ENCODE measurements at regions not wholly inside any gene's neighbourhood (a gene's known extent, or its start where the extent isn't known, plus 50 kb on each side); places are given as distances from the start of the nearest gene placed in this dataset.

- TF ChIP-seq YY1 (IDR thresholded peaks at IDR 0.05; ENCODE audit: extremely low read depth, insufficient replicate concordance, low read depth, low read length) (no peak), ELF1 (IDR thresholded peaks at IDR 0.05; ENCODE audit: borderline replicate concordance, low read depth) (no peak), EGR1 (IDR thresholded peaks at IDR 0.05; ENCODE audit: low read depth) (no peak), TCF7L2 (IDR thresholded peaks at IDR 0.05; ENCODE audit: borderline replicate concordance, extremely low read depth, insufficient read depth, insufficient read length) (no peak), SRF (IDR thresholded peaks at IDR 0.05; ENCODE audit: low read depth) (no peak), JUND (IDR thresholded peaks at IDR 0.05) (no peak), REST (IDR thresholded peaks at IDR 0.05; ENCODE audit: low read depth) (no peak), POLR2A (IDR thresholded peaks at IDR 0.05; ENCODE audit: borderline replicate concordance, extremely low read depth, insufficient read depth, insufficient read length) (no peak), CEBPB (IDR thresholded peaks at IDR 0.05; ENCODE audit: low read depth) (no peak), FOSL1 (IDR thresholded peaks at IDR 0.05; ENCODE audit: low read depth) (no peak), CTCF (IDR thresholded peaks at IDR 0.05 in 2 of 3, conservative IDR thresholded peaks at IDR 0.05 in 1 of 3; ENCODE audit: borderline replicate concordance in 1 of 3, insufficient read depth in 1 of 3, low read depth in 2 of 3, low read length in 2 of 3) (no peak), MAX (IDR thresholded peaks at IDR 0.05) (no peak), EZH2 (IDR thresholded peaks at IDR 0.05) (no peak)
- POLR2A ChIA-PET, result no interaction called here
- H3K9ac ChIP-seq (ENCODE audit: low read length), result no peak overlapping the region
- H2AFZ ChIP-seq (ENCODE audit: low read depth, low read length, poor library complexity, severe bottlenecking), result no peak overlapping the region
- no peak for ATAC-seq
- no peak overlapping the region for H3K27ac ChIP-seq (ENCODE audit: low read depth, low read length)
- H3K9me2 ChIP-seq (ENCODE audit: insufficient read depth), result no peaks in the 10 kb centered on the region
- no peaks in the 10 kb centered on the region for H3K36me3 ChIP-seq (ENCODE audit: control insufficient read depth in 1 of 2, insufficient read depth in 2 of 2, low read length in 2 of 2)
- no peaks in the 10 kb centered on the region for H3K79me2 ChIP-seq (ENCODE audit: insufficient read depth, low read length)
- intact Hi-C loops (cut with micrococcal nuclease), result no loop called here
- RAD21 ChIA-PET (ENCODE audit: low non-redundant PET in 1 of 2, low total read pairs in 2 of 2, uncharacterized antibody in 2 of 2, unreplicated experiment in 2 of 2), result no interaction called here
- H3K9me3 ChIP-seq (ENCODE audit: control insufficient read depth in 1 of 2, insufficient read depth in 1 of 2, low read depth in 1 of 2, low read length in 2 of 2), result no peaks in the 10 kb centered on the region
- BruUV-seq (replicated peaks), result no TSS peak
- H3K4me2 ChIP-seq (ENCODE audit: low read length), result no peak overlapping the region
- H4K20me1 ChIP-seq (ENCODE audit: insufficient read depth), result no peaks in the 10 kb centered on the region
- CTCF ChIA-PET, result no interaction called here
- no peaks in the 10 kb centered on the region for H3K4me1 ChIP-seq (ENCODE audit: control insufficient read depth in 1 of 2, insufficient read depth in 2 of 2, low read length in 2 of 2)
- no peak overlapping the region for H3K4me3 ChIP-seq (replicated peaks in 1 of 2; ENCODE audit: low read depth in 1 of 2, low read length in 2 of 2)
- H3K27me3 ChIP-seq (ENCODE audit: insufficient read depth, low read length), result no peaks in the 10 kb centered on the region
- no peak for DNase-seq (ENCODE audit: low read depth, low spot score)
These were observed 168.2 kb upstream of the DMRTA1 start for GRCh38 chr9:22278426-22278825.
